Uterus (tissue), 2 donors: ENCODE measurements at regions not wholly inside any gene's neighbourhood (a gene's known extent, or its start where the extent isn't known, plus 50 kb on each side); places are given as distances from the start of the nearest gene placed in this dataset.

Experiments
- POLR2A ChIP-seq, 2 donors: fragments of 450-650 bp; IDR thresholded peaks; one replicate each; pipeline ENCODE4 v1.6.1; 2016; ENCODE audit warnings: antibody characterized with exemption in 2 of 2, mild to moderate bottlenecking in 1 of 2, moderate library complexity in 1 of 2
- TF ChIP-seq, protein P1 (sequence below), 4 experiments: fragments of 200-600 bp in 2 of 4; fragments of 450-650 bp in 2 of 4; sonication (generic) in 2 of 4; IDR thresholded peaks; one replicate each; pipeline ENCODE4 v1.5.1; 2016 to 2019; ENCODE audit warnings: antibody characterized with exemption in 4 of 4, mild to moderate bottlenecking in 2 of 4, moderate library complexity in 1 of 4

- TF ChIP-seq, protein P1, sequence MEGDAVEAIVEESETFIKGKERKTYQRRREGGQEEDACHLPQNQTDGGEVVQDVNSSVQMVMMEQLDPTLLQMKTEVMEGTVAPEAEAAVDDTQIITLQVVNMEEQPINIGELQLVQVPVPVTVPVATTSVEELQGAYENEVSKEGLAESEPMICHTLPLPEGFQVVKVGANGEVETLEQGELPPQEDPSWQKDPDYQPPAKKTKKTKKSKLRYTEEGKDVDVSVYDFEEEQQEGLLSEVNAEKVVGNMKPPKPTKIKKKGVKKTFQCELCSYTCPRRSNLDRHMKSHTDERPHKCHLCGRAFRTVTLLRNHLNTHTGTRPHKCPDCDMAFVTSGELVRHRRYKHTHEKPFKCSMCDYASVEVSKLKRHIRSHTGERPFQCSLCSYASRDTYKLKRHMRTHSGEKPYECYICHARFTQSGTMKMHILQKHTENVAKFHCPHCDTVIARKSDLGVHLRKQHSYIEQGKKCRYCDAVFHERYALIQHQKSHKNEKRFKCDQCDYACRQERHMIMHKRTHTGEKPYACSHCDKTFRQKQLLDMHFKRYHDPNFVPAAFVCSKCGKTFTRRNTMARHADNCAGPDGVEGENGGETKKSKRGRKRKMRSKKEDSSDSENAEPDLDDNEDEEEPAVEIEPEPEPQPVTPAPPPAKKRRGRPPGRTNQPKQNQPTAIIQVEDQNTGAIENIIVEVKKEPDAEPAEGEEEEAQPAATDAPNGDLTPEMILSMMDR (IDR thresholded peaks at IDR 0.05): no peak
- no peak for TF ChIP-seq POLR2A (IDR thresholded peaks at IDR 0.05)
These were observed 456.0 kb downstream of the TUSC7 start for GRCh38 chr3:117165601-117166051.
